Esophagus (tissue), 2 donors: ENCODE measurements at regions not wholly inside any gene's neighbourhood (a gene's known extent, or its start where the extent isn't known, plus 50 kb on each side); places are given as distances from the start of the nearest gene placed in this dataset.

Source experiments
- H3K27ac ChIP-seq, 2 donors: one replicate each; pipeline ENCODE4 v1.5.1; 2013; ENCODE audit warnings: low read depth in 2 of 2, mild to moderate bottlenecking in 2 of 2, inconsistent platforms in 1 of 2, low read length in 1 of 2, moderate library complexity in 1 of 2
- H3K27me3 ChIP-seq, 2 donors: one replicate each; pipeline ENCODE4 v1.6.1; 2013; ENCODE audit warnings: low read length in 2 of 2, control low read depth in 1 of 2, mild to moderate bottlenecking in 1 of 2; ENCODE audit not compliant: insufficient read depth in 2 of 2, control insufficient read depth in 1 of 2
- H3K36me3 ChIP-seq, 2 donors: one replicate each; pipeline ENCODE4 v1.6.1; 2013; ENCODE audit warnings: low read length in 1 of 2; ENCODE audit not compliant: control insufficient read depth in 2 of 2, insufficient read depth in 2 of 2
- H3K4me1 ChIP-seq, 2 donors: one replicate each; pipeline ENCODE4 v1.6.1; 2013; ENCODE audit warnings: low read length in 1 of 2; ENCODE audit not compliant: control insufficient read depth in 2 of 2, insufficient read depth in 2 of 2
- H3K4me3 ChIP-seq, 2 donors: one replicate each; pipeline ENCODE4 v1.5.1; 2013; ENCODE audit warnings: low read length in 2 of 2, mild to moderate bottlenecking in 2 of 2, low read depth in 1 of 2, moderate library complexity in 1 of 2
- H3K9me3 ChIP-seq, 2 donors: one replicate each; pipeline ENCODE4 v1.6.1; 2013; ENCODE audit warnings: mild to moderate bottlenecking in 2 of 2, low read depth in 1 of 2, low read length in 1 of 2, moderate library complexity in 1 of 2; ENCODE audit not compliant: control insufficient read depth in 2 of 2, insufficient read depth in 1 of 2
- WGBS, 2 donors: extraction: QIAGEN DNeasy Blood & Tissue Kit; methylation state at CpG; one replicate each; pipeline ENCODE4 v1.1.7; 2013; 5-methylcytosine and 5-hydroxymethylcytosine counted together
- donor health status: healthy with polysubstance abuse.
- donor health status: Bipolar disorder and iron deficiency.

DNA sequence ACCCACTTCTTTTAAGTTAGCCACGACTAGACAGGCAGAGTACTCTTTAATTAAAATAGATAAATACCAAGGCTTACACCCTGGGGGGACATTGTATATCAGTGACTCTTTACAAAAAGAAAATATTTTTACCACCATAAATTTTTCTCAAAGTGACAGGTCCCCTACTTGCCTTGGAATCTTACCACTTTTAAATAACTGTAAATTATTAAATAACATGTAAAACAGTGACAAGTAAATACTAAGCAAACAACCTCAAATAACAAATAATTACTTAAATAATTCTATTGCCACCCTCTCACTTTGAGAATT, 116.3 kb downstream of the OGFRL1 start:
- Histone ChIP-seq H3K9me3 (no peaks in the 10 kb centered on the region), H3K4me3 (no peak overlapping the region), H3K27ac (no peak overlapping the region), H3K4me1 (no peaks in the 10 kb centered on the region), H3K36me3 (no peaks in the 10 kb centered on the region), H3K27me3 (no peaks in the 10 kb centered on the region)
- WGBS, 2 donors = 31 to 36% methylated on average over 1 of the region's 1 CpG

- Histone ChIP-seq H3K27ac (no peak overlapping the region), H3K4me1 (no peaks in the 10 kb centered on the region), H3K9me3 (no peaks in the 10 kb centered on the region), H3K4me3 (no peak overlapping the region), H3K36me3 (no peaks in the 10 kb centered on the region), H3K27me3 (no peaks in the 10 kb centered on the region)
- 78 to 82% methylated on average over 1 of the region's 1 CpG for WGBS, 2 donors
Measured at GRCh38 chr6:71405416-71405815, 116.8 kb downstream of the OGFRL1 start.

GRCh38 chr6:71406865-71407860, 118.6 kb downstream of the OGFRL1 start:
- no peaks in the 10 kb centered on the region for H3K4me1 ChIP-seq
- no peak overlapping the region for H3K27ac ChIP-seq
- H3K27me3 ChIP-seq = no peaks in the 10 kb centered on the region
- 74 to 78% methylated on average over 5 of the region's 5 CpGs for WGBS, 2 donors
- no peak overlapping the region for H3K4me3 ChIP-seq
- no peaks in the 10 kb centered on the region for H3K36me3 ChIP-seq
- no peaks in the 10 kb centered on the region for H3K9me3 ChIP-seq

DNA sequence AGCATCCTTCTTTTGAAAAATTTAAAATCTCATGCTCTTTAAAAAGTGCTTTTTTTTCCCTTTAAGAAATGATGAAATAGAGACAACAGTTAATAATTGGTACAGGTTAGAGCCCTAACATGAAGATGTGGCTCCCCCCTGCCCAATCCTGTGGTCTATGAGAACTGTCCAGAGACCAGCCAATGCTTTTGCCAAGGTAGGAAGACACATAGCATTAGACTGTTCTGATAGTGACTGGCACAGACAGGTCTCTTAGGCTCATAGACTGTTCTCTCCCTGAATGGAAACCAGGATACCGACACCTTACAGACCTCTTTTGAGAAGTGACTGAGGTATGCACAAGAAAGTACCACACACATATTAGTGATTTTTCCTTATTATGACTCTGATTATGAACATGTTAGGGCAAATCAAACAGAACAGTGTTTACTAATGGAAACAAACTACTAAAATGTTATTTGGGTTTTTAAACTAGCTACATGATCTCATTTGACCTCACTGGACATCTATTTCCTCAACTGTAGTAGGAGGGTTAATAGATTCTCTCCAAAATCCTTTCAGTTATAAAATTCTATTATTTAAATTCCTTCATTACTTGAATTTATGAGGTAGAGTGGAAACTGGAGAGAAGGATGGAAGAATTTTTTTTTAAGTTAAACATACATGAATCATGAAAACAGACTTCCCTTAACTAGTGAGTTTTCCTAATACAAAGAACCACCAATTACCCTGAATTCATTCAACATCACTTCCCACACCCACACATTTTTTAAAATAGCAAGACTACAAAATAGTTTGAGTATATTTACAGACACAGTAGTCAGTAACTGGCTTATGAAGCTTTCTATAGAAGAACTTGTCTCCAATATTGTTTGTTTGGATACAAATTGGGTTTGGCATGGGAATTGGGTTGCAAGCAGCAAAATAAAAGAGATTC, 120.4 kb downstream of the OGFRL1 start:
- no peaks in the 10 kb centered on the region for H3K9me3 ChIP-seq
- H3K27ac ChIP-seq = no peak overlapping the region
- no peak overlapping the region for H3K4me3 ChIP-seq
- peaks cover 0 to 2% of the 10 kb centered on the region in 2 donors for H3K4me1 ChIP-seq
- H3K27me3 ChIP-seq = no peaks in the 10 kb centered on the region
- H3K36me3 ChIP-seq = no peaks in the 10 kb centered on the region
- 84 to 96% methylated on average over 1 of the region's 1 CpG for WGBS, 2 donors

- Histone ChIP-seq H3K27me3 (no peaks in the 10 kb centered on the region), H3K36me3 (no peaks in the 10 kb centered on the region), H3K4me3 (no peak overlapping the region), H3K27ac (no peak overlapping the region), H3K9me3 (no peaks in the 10 kb centered on the region), H3K4me1 (peaks cover 0 to 2% of the 10 kb centered on the region in 2 donors)
- WGBS, 2 donors = 72 to 75% methylated on average over 4 of the region's 4 CpGs
Measured at GRCh38 chr6:71410164-71410566, 121.6 kb downstream of the OGFRL1 start.

DNA sequence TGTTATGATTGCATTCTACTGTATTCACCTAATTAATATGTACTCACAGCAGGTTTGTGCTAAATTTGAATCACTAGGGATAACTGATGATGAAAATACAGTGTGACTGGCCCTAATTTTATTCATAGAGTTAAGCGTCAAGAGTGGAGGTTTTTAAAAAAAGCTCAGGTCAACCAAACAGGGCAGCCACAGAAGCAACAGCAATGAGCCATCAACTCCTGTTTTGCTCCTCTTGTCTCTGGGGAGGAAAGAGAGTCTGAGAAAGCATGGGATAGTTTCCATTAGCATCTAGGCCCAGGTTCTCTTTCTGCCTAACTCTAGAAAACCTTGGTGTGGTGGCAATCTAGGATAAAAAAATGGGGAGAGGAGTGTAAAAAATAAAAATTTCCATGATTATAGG, 122.1 kb downstream of the OGFRL1 start:
- WGBS, 2 donors = 76 to 81% methylated on average over 1 of the region's 1 CpG
- H3K27ac ChIP-seq = no peak overlapping the region

GRCh38 chr6:71411882-71412281, 123.3 kb downstream of the OGFRL1 start:
- H3K27ac ChIP-seq = no peak overlapping the region

More for the DNA sequence above, 122.1 kb downstream of the OGFRL1 start:
- no peaks in the 10 kb centered on the region for H3K27me3 ChIP-seq
- H3K4me3 ChIP-seq = no peak overlapping the region
- no peaks in the 10 kb centered on the region for H3K9me3 ChIP-seq
- no peaks in the 10 kb centered on the region for H3K36me3 ChIP-seq
- H3K4me1 ChIP-seq = peaks cover 0 to 2% of the 10 kb centered on the region in 2 donors

DNA sequence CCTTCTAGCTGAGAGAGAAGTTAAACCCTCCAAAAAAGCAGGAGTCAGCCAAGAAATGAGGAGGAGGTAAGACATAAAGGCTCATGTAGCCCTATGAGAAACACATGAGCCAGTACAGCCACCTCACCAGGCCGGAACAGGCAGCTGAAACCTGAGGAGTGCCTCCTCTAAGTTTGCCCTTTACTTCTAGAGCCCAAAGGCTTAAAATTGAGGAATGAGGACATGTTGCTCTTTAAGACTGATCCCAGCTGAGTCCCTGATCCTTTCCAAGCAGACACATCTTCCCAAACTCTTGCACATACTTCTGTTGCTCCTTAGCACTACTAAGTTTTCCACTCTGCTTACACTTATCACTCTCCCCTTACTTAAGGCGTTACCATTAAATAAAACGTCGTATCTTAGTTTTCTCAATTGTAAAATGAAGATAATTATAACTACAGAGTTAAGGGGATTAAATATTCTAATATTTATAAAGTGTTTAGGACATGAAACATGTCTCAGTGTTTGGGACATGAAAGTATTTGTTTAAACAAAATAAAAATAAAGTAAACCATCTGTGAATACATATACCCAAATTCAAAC, 124.0 kb downstream of the OGFRL1 start:
- WGBS, 2 donors = 70 to 72% methylated on average over 4 of the region's 4 CpGs
- Histone ChIP-seq H3K9me3 (no peaks in the 10 kb centered on the region), H3K27ac (peak overlapping the region in 1 of 2 donors; percentile 7), H3K4me1 (peaks cover 0 to 2% of the 10 kb centered on the region in 2 donors), H3K4me3 (no peak overlapping the region), H3K27me3 (no peaks in the 10 kb centered on the region), H3K36me3 (no peaks in the 10 kb centered on the region)

More at GRCh38 chr6:71411882-71412281, 123.3 kb downstream of the OGFRL1 start:
- H3K4me3 ChIP-seq = no peak overlapping the region
- WGBS, 2 donors = 45 to 57% methylated on average over 1 of the region's 1 CpG
- H3K4me1 ChIP-seq = peaks cover 0 to 2% of the 10 kb centered on the region in 2 donors
- no peaks in the 10 kb centered on the region for H3K9me3 ChIP-seq
- H3K27me3 ChIP-seq = no peaks in the 10 kb centered on the region
- no peaks in the 10 kb centered on the region for H3K36me3 ChIP-seq

DNA sequence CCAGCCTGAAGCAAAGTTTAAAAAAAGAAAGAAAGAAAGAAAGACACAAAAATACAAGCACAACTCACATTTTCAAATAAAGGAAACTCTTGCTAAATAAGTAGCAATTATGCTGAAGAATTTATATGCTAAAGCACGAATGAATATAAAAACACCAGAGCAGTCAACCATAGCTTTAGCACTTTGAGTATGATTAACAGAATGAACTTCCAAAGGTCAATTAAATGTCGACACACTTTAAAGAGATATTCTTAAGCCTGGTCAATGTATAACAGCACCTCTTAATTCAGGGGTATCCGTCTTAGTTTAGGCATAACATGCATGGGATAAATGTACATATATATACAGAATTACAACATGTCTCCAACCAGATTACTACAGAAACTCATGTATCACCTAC, 125.9 kb downstream of the OGFRL1 start:
- no peaks in the 10 kb centered on the region for H3K36me3 ChIP-seq
- WGBS, 2 donors = 53 to 60% methylated on average over 3 of the region's 3 CpGs
- peaks cover 0 to 2% of the 10 kb centered on the region in 2 donors for H3K4me1 ChIP-seq

More for the DNA sequence above, 125.9 kb downstream of the OGFRL1 start:
- H3K27ac ChIP-seq = no peak overlapping the region
- H3K9me3 ChIP-seq = no peaks in the 10 kb centered on the region
- H3K4me3 ChIP-seq = no peak overlapping the region
- H3K27me3 ChIP-seq = peaks cover 0 to 2% of the 10 kb centered on the region in 2 donors
